Astrocyte (in vitro differentiated cells and primary cell): ENCODE measurements at regions not wholly inside any gene's neighbourhood (a gene's known extent, or its start where the extent isn't known, plus 50 kb on each side); places are given as distances from the start of the nearest gene placed in this dataset.

Experiments used
- DNase-seq: peaks from one replicate; pipeline ENCODE4 v3.0.0-alpha.2; 2010; ENCODE audit warnings: low read depth
- FAIRE-seq: peaks from 2 replicates; lab custom pipeline; 2011; peaks lifted over from hg19 to GRCh38; lab: Jason Lieb, UNC
- H2AFZ ChIP-seq: 2 replicates; pipeline ENCODE4 v1.6.0; 2012; ENCODE audit warnings: low read depth, low read length, inconsistent platforms
- H3K27ac ChIP-seq: 2 replicates; pipeline ENCODE4 v1.5.1; 2011; ENCODE audit warnings: low read depth, low read length, inconsistent platforms
- H3K27me3 ChIP-seq: 2 replicates; pipeline ENCODE4 v1.6.0; 2011; ENCODE audit warnings: low read length, inconsistent platforms; ENCODE audit not compliant: insufficient read depth
- H3K36me3 ChIP-seq: 2 replicates; pipeline ENCODE4 v1.5.1; 2011; ENCODE audit warnings: low read length, inconsistent platforms; ENCODE audit not compliant: insufficient read depth
- H3K4me1 ChIP-seq: 2 replicates; pipeline ENCODE4 v1.5.1; 2011; ENCODE audit warnings: low read length, inconsistent platforms; ENCODE audit not compliant: insufficient read depth
- H3K4me2 ChIP-seq: 2 replicates; pipeline ENCODE4 v1.6.0; 2012; ENCODE audit warnings: low read length, inconsistent platforms
- H3K4me3 ChIP-seq: 2 replicates; pipeline ENCODE4 v1.5.1; 2011; ENCODE audit warnings: low read depth, mild to moderate bottlenecking, low read length, inconsistent platforms; ENCODE audit not compliant: insufficient read depth
- H3K79me2 ChIP-seq: 2 replicates; pipeline ENCODE4 v1.6.0; 2012; ENCODE audit warnings: mild to moderate bottlenecking, low read length, inconsistent platforms; ENCODE audit not compliant: insufficient read depth
- H3K9ac ChIP-seq: 2 replicates; pipeline ENCODE4 v1.6.0; 2012; ENCODE audit warnings: mild to moderate bottlenecking, low read length, inconsistent platforms
- H3K9me3 ChIP-seq: 2 replicates; pipeline ENCODE4 v1.5.1; 2012; ENCODE audit warnings: low read depth, mild to moderate bottlenecking, low read length, inconsistent platforms; ENCODE audit not compliant: insufficient read depth
- H4K20me1 ChIP-seq: 2 replicates; pipeline ENCODE4 v1.6.0; 2012; ENCODE audit warnings: low read length, inconsistent platforms; ENCODE audit not compliant: insufficient read depth
- H3K27ac Mint-ChIP-seq: one replicate; pipeline ENCODE4 v1.8.0; 2021; ENCODE audit warnings: mild to moderate bottlenecking, mixed read lengths; ENCODE audit not compliant: unreplicated experiment
- H3K27me3 Mint-ChIP-seq: one replicate; pipeline ENCODE4 v1.8.0; 2021; ENCODE audit warnings: low read depth, mixed read lengths; ENCODE audit not compliant: unreplicated experiment
- H3K36me3 Mint-ChIP-seq: one replicate; pipeline ENCODE4 v1.8.0; 2021; ENCODE audit warnings: low read depth, mixed read lengths; ENCODE audit not compliant: unreplicated experiment
- H3K4me1 Mint-ChIP-seq: one replicate; pipeline ENCODE4 v1.8.0; 2021; ENCODE audit warnings: low read depth, mixed read lengths; ENCODE audit not compliant: unreplicated experiment
- H3K4me3 Mint-ChIP-seq: one replicate; pipeline ENCODE4 v1.8.0; 2021; ENCODE audit warnings: mild to moderate bottlenecking, moderate library complexity, mixed read lengths; ENCODE audit not compliant: unreplicated experiment
- H3K9me3 Mint-ChIP-seq: one replicate; pipeline ENCODE4 v1.8.0; 2021; ENCODE audit warnings: mild to moderate bottlenecking, mixed read lengths; ENCODE audit not compliant: unreplicated experiment
- EZH2 ChIP-seq: IDR thresholded peaks from 2 replicates; pipeline ENCODE4 v1.6.1; 2012; ENCODE audit warnings: mild to moderate bottlenecking, low read length, inconsistent platforms; ENCODE audit not compliant: insufficient read depth
- TF ChIP-seq, protein P1 (sequence below): IDR thresholded peaks from 2 replicates; pipeline ENCODE4 v1.5.1; 2011; ENCODE audit warnings: low read depth, mild to moderate bottlenecking, inconsistent platforms, low read length, moderate library complexity; ENCODE audit not compliant: insufficient read depth

DNA sequence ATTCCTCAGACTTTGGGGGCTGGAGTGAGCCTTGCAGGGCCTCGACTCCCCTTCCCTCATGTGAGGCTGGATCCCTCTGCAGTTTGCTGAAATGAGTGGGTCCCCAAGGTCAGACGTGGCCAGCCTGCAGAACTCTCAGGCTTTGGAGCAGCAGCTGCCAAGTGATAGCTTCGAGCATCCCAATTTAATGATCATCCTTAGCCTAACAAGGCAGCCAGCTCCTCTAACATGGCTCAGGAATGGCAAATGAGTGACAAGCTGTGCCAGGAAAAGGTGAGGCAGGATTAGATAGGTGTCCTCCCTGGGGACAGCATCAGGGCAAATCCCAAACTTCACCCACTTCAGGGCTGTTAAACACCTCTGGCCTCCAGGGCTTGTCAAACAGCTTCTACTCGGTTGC, 130.7 kb upstream of the PWP1 start:
- H3K79me2 ChIP-seq, result no peaks in the 10 kb centered on the region
- no peak overlapping the region for H3K27ac Mint-ChIP-seq
- no peak overlapping the region for H3K4me2 ChIP-seq

GRCh38 chr12:107557026-107557425, 128.6 kb upstream of the PWP1 start:
- Histone ChIP-seq H3K36me3 (no peaks in the 10 kb centered on the region), H3K4me2 (no peak overlapping the region), H3K4me3 (no peak overlapping the region), H3K9ac (no peak overlapping the region), H3K27ac (no peak overlapping the region), H2AFZ (no peak overlapping the region), H3K27me3 (no peaks in the 10 kb centered on the region), H3K79me2 (no peaks in the 10 kb centered on the region), H3K4me1 (no peaks in the 10 kb centered on the region), H3K9me3 (no peaks in the 10 kb centered on the region), H4K20me1 (no peaks in the 10 kb centered on the region)
- TF ChIP-seq EZH2, result no peak
- TF ChIP-seq, protein P1, sequence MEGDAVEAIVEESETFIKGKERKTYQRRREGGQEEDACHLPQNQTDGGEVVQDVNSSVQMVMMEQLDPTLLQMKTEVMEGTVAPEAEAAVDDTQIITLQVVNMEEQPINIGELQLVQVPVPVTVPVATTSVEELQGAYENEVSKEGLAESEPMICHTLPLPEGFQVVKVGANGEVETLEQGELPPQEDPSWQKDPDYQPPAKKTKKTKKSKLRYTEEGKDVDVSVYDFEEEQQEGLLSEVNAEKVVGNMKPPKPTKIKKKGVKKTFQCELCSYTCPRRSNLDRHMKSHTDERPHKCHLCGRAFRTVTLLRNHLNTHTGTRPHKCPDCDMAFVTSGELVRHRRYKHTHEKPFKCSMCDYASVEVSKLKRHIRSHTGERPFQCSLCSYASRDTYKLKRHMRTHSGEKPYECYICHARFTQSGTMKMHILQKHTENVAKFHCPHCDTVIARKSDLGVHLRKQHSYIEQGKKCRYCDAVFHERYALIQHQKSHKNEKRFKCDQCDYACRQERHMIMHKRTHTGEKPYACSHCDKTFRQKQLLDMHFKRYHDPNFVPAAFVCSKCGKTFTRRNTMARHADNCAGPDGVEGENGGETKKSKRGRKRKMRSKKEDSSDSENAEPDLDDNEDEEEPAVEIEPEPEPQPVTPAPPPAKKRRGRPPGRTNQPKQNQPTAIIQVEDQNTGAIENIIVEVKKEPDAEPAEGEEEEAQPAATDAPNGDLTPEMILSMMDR, result no peak
- DNase-seq, result no peak
- FAIRE-seq, result no peak
- Mint-ChIP-seq H3K27ac (no peak overlapping the region), H3K27me3 (peaks cover 2% of the 10 kb centered on the region), H3K36me3 (no peaks in the 10 kb centered on the region), H3K4me1 (peaks cover 2% of the 10 kb centered on the region), H3K4me3 (no peak overlapping the region), H3K9me3 (no peaks in the 10 kb centered on the region)

More for the DNA sequence above, 130.7 kb upstream of the PWP1 start:
- TF ChIP-seq, protein P1, result no peak
- TF ChIP-seq EZH2, result no peak
- no peak overlapping the region for H2AFZ ChIP-seq
- no peak overlapping the region for H3K4me3 Mint-ChIP-seq
- H3K27me3 ChIP-seq, result no peaks in the 10 kb centered on the region
- H4K20me1 ChIP-seq, result no peaks in the 10 kb centered on the region
- no peaks in the 10 kb centered on the region for H3K36me3 Mint-ChIP-seq
- no peaks in the 10 kb centered on the region for H3K4me1 Mint-ChIP-seq
- no peaks in the 10 kb centered on the region for H3K36me3 ChIP-seq
- no peak overlapping the region for H3K27ac ChIP-seq
- no peak overlapping the region for H3K9ac ChIP-seq
- no peak for FAIRE-seq
- H3K4me3 ChIP-seq, result no peak overlapping the region
- no peaks in the 10 kb centered on the region for H3K9me3 ChIP-seq
- no peaks in the 10 kb centered on the region for H3K4me1 ChIP-seq
- H3K27me3 Mint-ChIP-seq, result peaks cover 2% of the 10 kb centered on the region
- no peaks in the 10 kb centered on the region for H3K9me3 Mint-ChIP-seq
- DNase-seq, result no peak

DNA sequence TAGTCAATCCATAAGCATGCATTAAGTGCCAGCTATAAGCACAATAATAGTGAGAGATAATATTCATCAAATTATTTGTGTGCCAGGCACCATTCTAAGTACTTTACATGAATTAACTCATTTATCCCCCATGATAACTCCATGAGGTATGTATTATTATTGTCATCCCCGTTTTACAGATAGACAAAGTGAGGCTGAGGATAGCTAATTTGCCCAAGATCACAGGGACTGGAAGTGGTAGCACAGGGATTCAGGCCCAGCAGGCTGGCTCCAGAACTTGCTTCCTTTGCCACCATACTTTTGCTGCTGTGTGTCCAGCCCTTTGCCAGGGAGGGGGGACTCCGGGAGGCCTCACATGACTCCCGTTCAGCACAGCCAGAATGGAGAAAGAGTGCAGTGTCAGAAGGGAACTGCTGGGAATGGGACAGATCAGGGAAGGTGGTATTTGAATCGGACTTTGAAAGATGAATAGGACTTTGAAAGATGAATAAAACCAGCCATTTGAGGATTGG, 128.0 kb upstream of the PWP1 start:
- no peak for DNase-seq
- Histone ChIP-seq H3K27me3 (no peaks in the 10 kb centered on the region), H2AFZ (no peak overlapping the region), H3K4me3 (no peak overlapping the region), H3K9ac (no peak overlapping the region), H3K4me1 (no peaks in the 10 kb centered on the region), H3K79me2 (no peaks in the 10 kb centered on the region), H3K9me3 (no peaks in the 10 kb centered on the region), H3K27ac (no peak overlapping the region), H4K20me1 (no peaks in the 10 kb centered on the region), H3K36me3 (no peaks in the 10 kb centered on the region), H3K4me2 (no peak overlapping the region)
- Mint-ChIP-seq H3K4me3 (no peak overlapping the region), H3K27ac (no peak overlapping the region), H3K4me1 (peaks cover 2% of the 10 kb centered on the region), H3K9me3 (no peaks in the 10 kb centered on the region), H3K27me3 (peaks cover 2% of the 10 kb centered on the region), H3K36me3 (no peaks in the 10 kb centered on the region)
- no peak for TF ChIP-seq EZH2
- TF ChIP-seq, protein P1, result no peak
- no peak for FAIRE-seq
